WTC11 (cell line): ENCODE measurements at regions not wholly inside any gene's neighbourhood (a gene's known extent, or its start where the extent isn't known, plus 50 kb on each side); places are given as distances from the start of the nearest gene placed in this dataset.

ENCODE experiments used
- ATAC-seq: fragments of 200-7000 bp; cut with Tn5 transposase; 2 replicates; pipeline ENCODE4 v1.10.0; 2021; ENCODE audit warnings: mild to moderate bottlenecking, moderate library complexity
- CTCF ChIA-PET: fragments of 300-600 bp; sonication (Branson Sonifier 250); formaldehyde crosslinking; loops from one replicate; lab custom pipeline; 2021; ENCODE audit warnings: antibody characterized with exemption; lab: Charles Lee
- POLR2A ChIA-PET: fragments of 350-600 bp; sonication (Branson Sonifier 250); formaldehyde crosslinking; loops from one replicate; lab custom pipeline; 2021; ENCODE audit warnings: antibody characterized with exemption; lab: Charles Lee
- DNase-seq: peaks from one replicate; pipeline ENCODE4 v3.0.0; 2021; ENCODE audit warnings: low spot score
- H3K27ac Mint-ChIP-seq: 2 replicates; pipeline ENCODE4 v1.8.0; 2021; ENCODE audit warnings: mixed read lengths
- H3K27me3 Mint-ChIP-seq: 2 replicates; pipeline ENCODE4 v1.8.0; 2021; ENCODE audit warnings: low read depth, mild to moderate bottlenecking, moderate library complexity, mixed read lengths
- H3K36me3 Mint-ChIP-seq: 2 replicates; pipeline ENCODE4 v1.8.0; 2021; ENCODE audit warnings: mixed read lengths
- H3K4me1 Mint-ChIP-seq: 2 replicates; pipeline ENCODE4 v1.8.0; 2022; ENCODE audit warnings: mixed read lengths
- H3K4me3 Mint-ChIP-seq: 2 replicates; pipeline ENCODE4 v1.8.0; 2021; ENCODE audit warnings: mild to moderate bottlenecking, moderate library complexity, mixed read lengths
- H3K9me3 Mint-ChIP-seq: 2 replicates; pipeline ENCODE4 v1.8.0; 2021; ENCODE audit warnings: mixed read lengths
- ARID4B ChIP-seq: sonication (generic); formaldehyde crosslinking; IDR thresholded peaks from 2 replicates; pipeline ENCODE4 v1.8.0; 2023; ENCODE audit warnings: missing genetic modification reagents, mild to moderate bottlenecking, borderline replicate concordance
- ATF1 ChIP-seq: sonication (generic); formaldehyde crosslinking; IDR thresholded peaks from 2 replicates; pipeline ENCODE4 v1.8.1; 2023; ENCODE audit warnings: mild to moderate bottlenecking, moderate library complexity, missing genetic modification reagents
- ATF2 ChIP-seq: sonication (generic); formaldehyde crosslinking; IDR thresholded peaks from 2 replicates; pipeline ENCODE4 v1.8.1; 2022; ENCODE audit warnings: low read depth, missing genetic modification reagents, borderline replicate concordance
- CTCF ChIP-seq: fragments of 200-600 bp; IDR thresholded peaks from 2 replicates; pipeline ENCODE4 v1.8.0; 2022; ENCODE audit warnings: antibody characterized with exemption
- E2F4 ChIP-seq: sonication (generic); formaldehyde crosslinking; IDR thresholded peaks from 2 replicates; pipeline ENCODE4 v1.8.1; 2022; ENCODE audit warnings: low read depth, mild to moderate bottlenecking, moderate library complexity, missing genetic modification reagents, borderline replicate concordance
- E2F5 ChIP-seq: sonication (generic); formaldehyde crosslinking; IDR thresholded peaks from 2 replicates; pipeline ENCODE4 v1.8.1; 2022; ENCODE audit warnings: mild to moderate bottlenecking, moderate library complexity, missing genetic modification reagents
- ELF4 ChIP-seq: sonication (generic); formaldehyde crosslinking; IDR thresholded peaks from 2 replicates; pipeline ENCODE4 v1.8.1; 2022; ENCODE audit warnings: low read depth, mild to moderate bottlenecking, moderate library complexity, missing genetic modification reagents
- EMX1 ChIP-seq: fragments of 250-450 bp; sonication (Bioruptor Pico); IDR thresholded peaks from 2 replicates; pipeline ENCODE4 v1.8.0; 2021; ENCODE audit warnings: mild to moderate bottlenecking
- FOXP1 ChIP-seq: sonication (generic); formaldehyde crosslinking; IDR thresholded peaks from 2 replicates; pipeline ENCODE4 v1.8.0; 2022; ENCODE audit warnings: missing genetic modification reagents, mild to moderate bottlenecking, moderate library complexity, borderline replicate concordance
- HMGA2 ChIP-seq: fragments of 250-450 bp; sonication (Bioruptor Pico); IDR thresholded peaks from 2 replicates; pipeline ENCODE4 v1.4.0; 2021; ENCODE audit warnings: mild to moderate bottlenecking, moderate library complexity
- JUN ChIP-seq: sonication (generic); formaldehyde crosslinking; IDR thresholded peaks from 2 replicates; pipeline ENCODE4 v1.8.0; 2023; ENCODE audit warnings: mild to moderate bottlenecking, missing genetic modification reagents
- NR1H2 ChIP-seq: sonication (generic); formaldehyde crosslinking; IDR thresholded peaks from 2 replicates; pipeline ENCODE4 v1.9.0; 2021; ENCODE audit warnings: mild to moderate bottlenecking, moderate library complexity, missing genetic modification reagents
- NR3C1 ChIP-seq: sonication (generic); formaldehyde crosslinking; conservative IDR thresholded peaks from 2 replicates; pipeline ENCODE4 v1.8.1; 2023; ENCODE audit warnings: low read depth, mild to moderate bottlenecking, missing genetic modification reagents
- PREB ChIP-seq: sonication (generic); formaldehyde crosslinking; IDR thresholded peaks from 2 replicates; pipeline ENCODE4 v1.8.1; 2022; ENCODE audit warnings: mild to moderate bottlenecking, missing genetic modification reagents, moderate library complexity, borderline replicate concordance
- SP1 ChIP-seq: sonication (generic); formaldehyde crosslinking; conservative IDR thresholded peaks from 2 replicates; pipeline ENCODE4 v1.8.1; 2022; ENCODE audit warnings: missing genetic modification reagents
- TCF7 ChIP-seq: sonication (generic); formaldehyde crosslinking; IDR thresholded peaks from 2 replicates; pipeline ENCODE4 v1.8.0; 2022; ENCODE audit warnings: mild to moderate bottlenecking, low read depth, missing genetic modification reagents, moderate library complexity
- USF2 ChIP-seq: sonication (generic); formaldehyde crosslinking; IDR thresholded peaks from 2 replicates; pipeline ENCODE4 v1.8.1; 2023; ENCODE audit warnings: mild to moderate bottlenecking, missing genetic modification reagents, moderate library complexity
- ZBTB21 ChIP-seq: sonication (generic); formaldehyde crosslinking; IDR thresholded peaks from 2 replicates; pipeline ENCODE4 v1.8.1; 2023; ENCODE audit warnings: mild to moderate bottlenecking, missing genetic modification reagents, borderline replicate concordance
- ZNF425 ChIP-seq: fragments of 250-450 bp; sonication (Bioruptor Pico); conservative IDR thresholded peaks from 2 replicates; pipeline ENCODE4 v1.9.0; 2021; ENCODE audit warnings: mild to moderate bottlenecking
- ZNF671 ChIP-seq: fragments of 250-450 bp; sonication (Bioruptor Pico); IDR thresholded peaks from 2 replicates; pipeline ENCODE4 v1.8.0; 2021; ENCODE audit warnings: mild to moderate bottlenecking

GRCh38 chr4:104631000-104631399, 136.3 kb upstream of the CXXC4 start (continued):
- TF ChIP-seq EMX1 (CRISPR knock-in tag) (no peak), NR3C1 (no peak)

- TF ChIP-seq E2F5 (CRISPR knock-in tag) (no peak), HMGA2 (CRISPR knock-in tag) (no peak), ZBTB21 (no peak), ELF4 (CRISPR knock-in tag) (no peak), CTCF (no peak), ZNF671 (CRISPR knock-in tag) (no peak), FOXP1 (no peak), E2F4 (CRISPR knock-in tag) (no peak), ZNF425 (CRISPR knock-in tag) (no peak), PREB (CRISPR knock-in tag) (no peak), USF2 (CRISPR knock-in tag) (no peak), NR1H2 (CRISPR knock-in tag) (no peak), SP1 (no peak), ARID4B (no peak), TCF7 (CRISPR knock-in tag) (no peak), ATF1 (no peak), ATF2 (no peak), JUN (no peak)
- H3K4me3 Mint-ChIP-seq: no peak overlapping the region
- ChIA-PET CTCF (no interaction called here), POLR2A (no interaction called here)
- H3K27ac Mint-ChIP-seq: no peak overlapping the region
- no peaks in the 10 kb centered on the region for H3K27me3 Mint-ChIP-seq
- DNase-seq: no peak
- peaks cover 6% of the 10 kb centered on the region; the same call in 1 of the 2 replicates for H3K4me1 Mint-ChIP-seq
- no peaks in the 10 kb centered on the region for H3K36me3 Mint-ChIP-seq
- no peak for ATAC-seq
- 0 out of 2 replicates have a peak, but pooled peaks cover 3% of the 10 kb centered on the region for H3K9me3 Mint-ChIP-seq
Measured at GRCh38 chr4:104641418-104641817, 146.7 kb upstream of the CXXC4 start.
